Fibroblast of the aortic adventitia (primary cell): ENCODE measurements at regions not wholly inside any gene's neighbourhood (a gene's known extent, or its start where the extent isn't known, plus 50 kb on each side); places are given as distances from the start of the nearest gene placed in this dataset.

Experiments used
- DNase-seq: peaks from one replicate; pipeline ENCODE4 v3.0.0-alpha.2; 2010; ENCODE audit warnings: low read depth
- H3K4me3 ChIP-seq: 2 replicates; pipeline ENCODE4 v1.5.1; 2011; ENCODE audit warnings: low read depth, mild to moderate bottlenecking, control low read depth, low read length, moderate library complexity
- TF ChIP-seq, protein P1 (sequence below): IDR thresholded peaks from 2 replicates; pipeline ENCODE4 v1.5.1; 2011; ENCODE audit warnings: mild to moderate bottlenecking, low read length, control low read depth, inconsistent platforms; ENCODE audit not compliant: insufficient read depth

- DNase-seq = peak; percentile 17
- no peak overlapping the region for H3K4me3 ChIP-seq
- TF ChIP-seq, protein P1, sequence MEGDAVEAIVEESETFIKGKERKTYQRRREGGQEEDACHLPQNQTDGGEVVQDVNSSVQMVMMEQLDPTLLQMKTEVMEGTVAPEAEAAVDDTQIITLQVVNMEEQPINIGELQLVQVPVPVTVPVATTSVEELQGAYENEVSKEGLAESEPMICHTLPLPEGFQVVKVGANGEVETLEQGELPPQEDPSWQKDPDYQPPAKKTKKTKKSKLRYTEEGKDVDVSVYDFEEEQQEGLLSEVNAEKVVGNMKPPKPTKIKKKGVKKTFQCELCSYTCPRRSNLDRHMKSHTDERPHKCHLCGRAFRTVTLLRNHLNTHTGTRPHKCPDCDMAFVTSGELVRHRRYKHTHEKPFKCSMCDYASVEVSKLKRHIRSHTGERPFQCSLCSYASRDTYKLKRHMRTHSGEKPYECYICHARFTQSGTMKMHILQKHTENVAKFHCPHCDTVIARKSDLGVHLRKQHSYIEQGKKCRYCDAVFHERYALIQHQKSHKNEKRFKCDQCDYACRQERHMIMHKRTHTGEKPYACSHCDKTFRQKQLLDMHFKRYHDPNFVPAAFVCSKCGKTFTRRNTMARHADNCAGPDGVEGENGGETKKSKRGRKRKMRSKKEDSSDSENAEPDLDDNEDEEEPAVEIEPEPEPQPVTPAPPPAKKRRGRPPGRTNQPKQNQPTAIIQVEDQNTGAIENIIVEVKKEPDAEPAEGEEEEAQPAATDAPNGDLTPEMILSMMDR = no peak
Observed at GRCh38 chr1:240030236-240030635, 61.4 kb upstream of the FMN2 start.

DNA sequence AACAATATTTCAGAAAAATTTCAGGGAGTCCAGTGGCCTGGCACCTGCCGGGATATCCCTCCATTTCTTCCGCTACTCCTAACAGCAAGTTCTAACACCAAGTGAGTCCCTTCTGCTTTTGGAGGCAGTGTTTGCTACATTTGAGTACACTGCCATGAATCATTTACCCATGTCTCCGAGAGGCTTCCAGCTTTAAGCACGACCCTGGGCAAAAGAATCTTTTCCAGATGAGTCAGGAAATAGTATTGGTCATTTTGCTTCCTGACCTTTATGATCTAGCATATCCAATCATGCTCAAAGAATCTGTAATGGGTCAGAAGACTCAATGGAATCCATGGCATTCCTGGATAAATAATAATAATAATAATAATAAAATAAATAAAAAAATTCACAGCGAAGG, 60.7 kb upstream of the FMN2 start:
- DNase-seq = peak; percentile 88
- TF ChIP-seq, protein P1 = no peak
- no peak overlapping the region for H3K4me3 ChIP-seq

DNA sequence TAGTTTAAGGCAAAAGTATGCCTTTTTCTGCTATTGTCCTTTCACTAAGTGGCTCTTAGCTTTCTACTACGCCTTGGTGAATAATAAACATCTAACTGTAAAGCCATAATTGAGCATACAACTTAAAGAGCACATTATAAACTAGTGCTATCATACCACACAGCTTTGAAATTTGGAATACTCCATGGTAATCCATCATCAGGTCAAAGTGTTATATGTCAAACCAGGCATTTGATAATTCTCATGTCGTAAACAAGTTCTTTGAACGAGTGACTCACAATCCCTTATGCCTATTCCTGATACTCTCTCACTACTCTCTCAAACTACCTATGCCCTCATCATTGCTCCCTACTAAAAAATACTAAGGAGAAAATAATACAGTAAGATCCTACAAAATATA, 60.3 kb upstream of the FMN2 start:
- TF ChIP-seq, protein P1 = no peak
- no peak overlapping the region for H3K4me3 ChIP-seq
- peak; percentile 34 for DNase-seq

- H3K4me3 ChIP-seq = no peak overlapping the region
- DNase-seq = no peak
- TF ChIP-seq, protein P1 = no peak
Observed at GRCh38 chr1:240033406-240033805, 58.3 kb upstream of the FMN2 start.

- no peak overlapping the region for H3K4me3 ChIP-seq
- TF ChIP-seq, protein P1 = no peak
- no peak for DNase-seq
Observed at GRCh38 chr1:240036526-240036925, 55.2 kb upstream of the FMN2 start.
